Fibroblast of lung (primary cell): ENCODE measurements at regions not wholly inside any gene's neighbourhood (a gene's known extent, or its start where the extent isn't known, plus 50 kb on each side); places are given as distances from the start of the nearest gene placed in this dataset.

Source experiments
- DNase-seq, 2 donors: peaks; one replicate each; pipeline versions ENCODE4 v3.0.0 to v3.0.0-alpha.2; 2010; ENCODE audit warnings: low read depth in 2 of 2
- H2AFZ ChIP-seq: 2 replicates; pipeline ENCODE4 v1.5.1; 2012; ENCODE audit warnings: low read length, control low read depth, inconsistent platforms
- H3K27ac ChIP-seq: 2 replicates; pipeline ENCODE4 v1.5.1; 2011; ENCODE audit warnings: low read length, control low read depth; ENCODE audit not compliant: insufficient read depth
- H3K27me3 ChIP-seq: 2 replicates; pipeline ENCODE4 v1.5.1; 2011; ENCODE audit warnings: mild to moderate bottlenecking, low read length; ENCODE audit not compliant: control insufficient read depth, insufficient read depth
- H3K36me3 ChIP-seq: 2 replicates; pipeline ENCODE4 v1.5.1; 2011; ENCODE audit warnings: low read length; ENCODE audit not compliant: control insufficient read depth, insufficient read depth
- H3K4me1 ChIP-seq: 2 replicates; pipeline ENCODE4 v1.5.1; 2011; ENCODE audit warnings: low read length; ENCODE audit not compliant: control insufficient read depth, insufficient read depth; ENCODE audit errors: extremely low read depth
- H3K4me2 ChIP-seq: 2 replicates; pipeline ENCODE4 v1.5.1; 2011; ENCODE audit warnings: low read length, control low read depth; ENCODE audit not compliant: insufficient read depth; ENCODE audit errors: extremely low read depth
- H3K4me3 ChIP-seq, 4 experiments: fragments of 200-600 bp in 1 of 4; sonication (generic) in 1 of 4; replicated peaks in 1 of 4; 2 replicates each; pipeline ENCODE4 v1.5.1; 2011 to 2016; ENCODE audit warnings: low read length in 4 of 4, low read depth in 3 of 4, mild to moderate bottlenecking in 3 of 4, control low read depth in 2 of 4, inconsistent platforms in 1 of 4, mixed read lengths in 1 of 4; ENCODE audit not compliant: insufficient read depth in 1 of 4; ENCODE audit errors: control extremely low read depth in 1 of 4
- H3K79me2 ChIP-seq: 2 replicates; pipeline ENCODE4 v1.5.1; 2012; ENCODE audit warnings: mild to moderate bottlenecking, low read length, inconsistent platforms; ENCODE audit not compliant: control insufficient read depth, insufficient read depth
- H3K9ac ChIP-seq: 2 replicates; pipeline ENCODE4 v1.5.1; 2011; ENCODE audit warnings: mild to moderate bottlenecking, low read length, control low read depth; ENCODE audit not compliant: insufficient read depth
- H3K9me3 ChIP-seq: 2 replicates; pipeline ENCODE4 v1.5.1; 2012; ENCODE audit warnings: low read depth, low read length; ENCODE audit not compliant: control insufficient read depth, insufficient read depth
- H4K20me1 ChIP-seq: 2 replicates; pipeline ENCODE4 v1.5.1; 2011; ENCODE audit warnings: low read length; ENCODE audit not compliant: control insufficient read depth, insufficient read depth; ENCODE audit errors: extremely low read depth
- CTCF ChIP-seq, 2 donors: IDR thresholded peaks in 1 of 2; conservative IDR thresholded peaks in 1 of 2; 1 replicate in 1 of 2; 2 replicates in 1 of 2; pipeline ENCODE4 v1.5.1; 2011 to 2012; ENCODE audit warnings: low read length in 2 of 2, control low read depth in 1 of 2, inconsistent platforms in 1 of 2, low read depth in 1 of 2, mild to moderate bottlenecking in 1 of 2
- EZH2 ChIP-seq: IDR thresholded peaks from 2 replicates; pipeline ENCODE4 v1.5.1; 2012; ENCODE audit warnings: low read length, control low read depth, mild to moderate bottlenecking; ENCODE audit errors: missing control alignments

GRCh38 chr4:96317891-96318290, 478.0 kb downstream of the PDHA2 start:
- Histone ChIP-seq H3K27me3 (no peaks in the 10 kb centered on the region), H4K20me1 (no peaks in the 10 kb centered on the region), H3K79me2 (no peaks in the 10 kb centered on the region), H2AFZ (no peak overlapping the region), H3K9me3 (no peaks in the 10 kb centered on the region), H3K4me2 (no peak overlapping the region), H3K36me3 (no peaks in the 10 kb centered on the region), H3K27ac (no peak overlapping the region), H3K4me3 (no peak overlapping the region), H3K9ac (no peak overlapping the region), H3K4me1 (no peaks in the 10 kb centered on the region)
- DNase-seq = no peak
- no peak for TF ChIP-seq EZH2
- no peak for TF ChIP-seq CTCF (conservative IDR thresholded peaks at IDR 0.05 in 1 of 2, IDR thresholded peaks at IDR 0.05 in 1 of 2; ENCODE audit: low read depth in 1 of 2, low read length in 2 of 2)

GRCh38 chr4:96326846-96327245, 487.0 kb downstream of the PDHA2 start:
- Histone ChIP-seq H2AFZ (no peak overlapping the region), H3K79me2 (no peaks in the 10 kb centered on the region), H3K4me3 (no peak overlapping the region), H3K27me3 (no peaks in the 10 kb centered on the region), H3K9ac (no peak overlapping the region), H4K20me1 (no peaks in the 10 kb centered on the region), H3K4me1 (no peaks in the 10 kb centered on the region), H3K9me3 (no peaks in the 10 kb centered on the region), H3K27ac (no peak overlapping the region), H3K4me2 (no peak overlapping the region), H3K36me3 (no peaks in the 10 kb centered on the region)
- TF ChIP-seq CTCF (conservative IDR thresholded peaks at IDR 0.05 in 1 of 2, IDR thresholded peaks at IDR 0.05 in 1 of 2; ENCODE audit: low read depth in 1 of 2, low read length in 2 of 2) (no peak), EZH2 (no peak)
- no peak for DNase-seq

GRCh38 chr4:96342196-96342595, 502.3 kb downstream of the PDHA2 start:
- no peak for DNase-seq
- Histone ChIP-seq H3K79me2 (no peaks in the 10 kb centered on the region), H3K4me2 (no peak overlapping the region), H3K9me3 (no peaks in the 10 kb centered on the region), H3K9ac (no peak overlapping the region), H3K4me1 (no peaks in the 10 kb centered on the region), H3K27ac (no peak overlapping the region), H3K27me3 (no peaks in the 10 kb centered on the region), H4K20me1 (no peaks in the 10 kb centered on the region), H3K36me3 (no peaks in the 10 kb centered on the region), H3K4me3 (no peak overlapping the region), H2AFZ (no peak overlapping the region)
- TF ChIP-seq CTCF (conservative IDR thresholded peaks at IDR 0.05 in 1 of 2, IDR thresholded peaks at IDR 0.05 in 1 of 2; ENCODE audit: low read depth in 1 of 2, low read length in 2 of 2) (no peak), EZH2 (no peak)
